Uterus (tissue), 2 donors: ENCODE measurements at regions not wholly inside any gene's neighbourhood (a gene's known extent, or its start where the extent isn't known, plus 50 kb on each side); places are given as distances from the start of the nearest gene placed in this dataset.

ENCODE experiments used
- POLR2A ChIP-seq, 2 donors: fragments of 450-650 bp; IDR thresholded peaks; one replicate each; pipeline ENCODE4 v1.6.1; 2016; ENCODE audit warnings: antibody characterized with exemption in 2 of 2, mild to moderate bottlenecking in 1 of 2, moderate library complexity in 1 of 2
- TF ChIP-seq, protein P1 (sequence below), 4 experiments: fragments of 200-600 bp in 2 of 4; fragments of 450-650 bp in 2 of 4; sonication (generic) in 2 of 4; IDR thresholded peaks; one replicate each; pipeline ENCODE4 v1.5.1; 2016 to 2019; ENCODE audit warnings: antibody characterized with exemption in 4 of 4, mild to moderate bottlenecking in 2 of 4, moderate library complexity in 1 of 4

DNA sequence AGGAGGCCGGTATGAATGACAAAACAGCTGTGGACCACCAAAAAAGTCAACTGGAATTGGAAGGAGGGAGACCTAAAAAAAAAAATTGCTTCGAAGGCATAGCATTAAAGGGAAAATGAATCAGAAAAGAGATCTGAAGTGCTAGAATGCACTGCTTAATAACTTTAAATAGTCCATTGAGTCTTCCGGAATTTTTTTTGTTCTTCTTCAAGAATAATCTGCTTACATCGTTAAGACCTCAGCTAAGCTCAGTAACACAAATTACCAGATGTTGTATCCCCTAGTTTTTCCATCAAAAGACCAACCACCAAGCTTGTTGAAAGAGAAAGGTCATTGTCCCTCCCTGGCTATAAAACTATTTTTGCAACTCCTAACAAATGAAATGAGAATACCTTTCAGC is 560.5 kb downstream of the NR2F2 start:
- TF ChIP-seq, protein P1, sequence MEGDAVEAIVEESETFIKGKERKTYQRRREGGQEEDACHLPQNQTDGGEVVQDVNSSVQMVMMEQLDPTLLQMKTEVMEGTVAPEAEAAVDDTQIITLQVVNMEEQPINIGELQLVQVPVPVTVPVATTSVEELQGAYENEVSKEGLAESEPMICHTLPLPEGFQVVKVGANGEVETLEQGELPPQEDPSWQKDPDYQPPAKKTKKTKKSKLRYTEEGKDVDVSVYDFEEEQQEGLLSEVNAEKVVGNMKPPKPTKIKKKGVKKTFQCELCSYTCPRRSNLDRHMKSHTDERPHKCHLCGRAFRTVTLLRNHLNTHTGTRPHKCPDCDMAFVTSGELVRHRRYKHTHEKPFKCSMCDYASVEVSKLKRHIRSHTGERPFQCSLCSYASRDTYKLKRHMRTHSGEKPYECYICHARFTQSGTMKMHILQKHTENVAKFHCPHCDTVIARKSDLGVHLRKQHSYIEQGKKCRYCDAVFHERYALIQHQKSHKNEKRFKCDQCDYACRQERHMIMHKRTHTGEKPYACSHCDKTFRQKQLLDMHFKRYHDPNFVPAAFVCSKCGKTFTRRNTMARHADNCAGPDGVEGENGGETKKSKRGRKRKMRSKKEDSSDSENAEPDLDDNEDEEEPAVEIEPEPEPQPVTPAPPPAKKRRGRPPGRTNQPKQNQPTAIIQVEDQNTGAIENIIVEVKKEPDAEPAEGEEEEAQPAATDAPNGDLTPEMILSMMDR (IDR thresholded peaks at IDR 0.05) = no peak
- no peak for TF ChIP-seq POLR2A (IDR thresholded peaks at IDR 0.05)
